Activated B cell treated with CpG ODN at 0.5 μM for 24 hours (primary cell): ENCODE measurements at regions not wholly inside any gene's neighbourhood (a gene's known extent, or its start where the extent isn't known, plus 50 kb on each side); places are given as distances from the start of the nearest gene placed in this dataset.

Source experiments
- ATAC-seq: fragments of 200-7000 bp; cut with Tn5 transposase; one replicate; pipeline ENCODE4 v1.10.0; 2021; ENCODE audit warnings: low read depth, mild to moderate bottlenecking, moderate library complexity
- CTCF ChIA-PET: fragments of 350-600 bp; sonication (Branson Sonifier 250); formaldehyde crosslinking; loops from one replicate; lab custom pipeline; 2021; ENCODE audit warnings: antibody characterized with exemption; lab: Charles Lee
- POLR2A ChIA-PET: fragments of 350-600 bp; sonication (Branson Sonifier 250); formaldehyde crosslinking; loops from one replicate; lab custom pipeline; 2021; ENCODE audit warnings: antibody characterized with exemption; lab: Charles Lee
- DNase-seq: peaks from one replicate; pipeline ENCODE4 v3.0.0; 2022
- H3K27ac Mint-ChIP-seq: one replicate; pipeline ENCODE4 v1.8.0; 2020; ENCODE audit warnings: mixed read lengths
- H3K27me3 Mint-ChIP-seq: one replicate; pipeline ENCODE4 v1.8.0; 2021; ENCODE audit warnings: mixed read lengths
- H3K36me3 Mint-ChIP-seq: one replicate; pipeline ENCODE4 v1.8.0; 2021; ENCODE audit warnings: low read depth, mixed read lengths
- H3K4me1 Mint-ChIP-seq: one replicate; pipeline ENCODE4 v1.8.0; 2021; ENCODE audit warnings: mixed read lengths
- H3K4me3 Mint-ChIP-seq: one replicate; pipeline ENCODE4 v1.8.0; 2020; ENCODE audit warnings: mild to moderate bottlenecking, mixed read lengths
- H3K9me3 Mint-ChIP-seq: one replicate; pipeline ENCODE4 v1.8.0; 2020; ENCODE audit warnings: mixed read lengths
- intact Hi-C: fragments of 100-400 bp; cut with micrococcal nuclease; formaldehyde crosslinking; loops from one replicate; pipeline ENCODE4 v1.15.1; 2024
- TF ChIP-seq, protein P1 (sequence below): fragments of 200-600 bp; IDR thresholded peaks from one replicate; pipeline ENCODE4 v1.8.0; 2022; ENCODE audit warnings: antibody characterized with exemption, mild to moderate bottlenecking

DNA sequence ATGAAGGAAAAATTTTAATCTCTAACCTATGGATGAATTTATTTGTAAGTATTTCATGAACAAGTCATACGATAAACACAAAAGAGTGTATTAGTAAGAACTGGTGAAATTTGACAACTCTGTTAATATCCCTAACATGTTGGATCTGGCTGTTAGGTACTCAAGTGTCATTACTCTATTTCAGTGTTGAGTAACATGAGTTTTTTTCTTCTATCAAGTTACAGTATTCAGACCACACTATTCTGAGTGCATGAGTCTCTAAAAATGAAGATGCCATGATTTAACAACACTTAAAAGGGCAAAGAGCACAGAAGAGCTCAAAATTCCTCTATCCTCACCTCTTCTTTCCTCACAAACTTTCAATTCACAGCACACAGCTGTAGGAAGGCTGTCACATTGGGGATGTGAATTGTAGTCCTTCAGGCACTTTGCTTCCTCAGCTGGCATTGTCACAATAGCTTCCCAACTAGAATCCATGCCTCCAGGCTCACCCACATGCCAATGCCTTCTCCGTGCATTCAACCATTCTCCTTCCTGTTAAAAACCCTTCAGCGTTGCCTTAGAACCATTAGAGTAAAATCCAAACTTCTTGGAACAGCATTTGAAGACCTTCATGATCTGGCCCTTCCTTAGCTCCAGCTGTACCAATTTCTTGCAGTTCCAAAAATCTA, 73.7 kb upstream of the DBX2 start:
- DNase-seq, result no peak
- ChIA-PET CTCF (no interaction called here), POLR2A (no interaction called here)
- Mint-ChIP-seq H3K27me3 (peaks cover 11% of the 10 kb centered on the region), H3K27ac (no peak overlapping the region), H3K4me3 (no peak overlapping the region), H3K4me1 (no peaks in the 10 kb centered on the region), H3K9me3 (no peaks in the 10 kb centered on the region), H3K36me3 (no peaks in the 10 kb centered on the region)
- intact Hi-C loops, result no loop called here
- TF ChIP-seq, protein P1, sequence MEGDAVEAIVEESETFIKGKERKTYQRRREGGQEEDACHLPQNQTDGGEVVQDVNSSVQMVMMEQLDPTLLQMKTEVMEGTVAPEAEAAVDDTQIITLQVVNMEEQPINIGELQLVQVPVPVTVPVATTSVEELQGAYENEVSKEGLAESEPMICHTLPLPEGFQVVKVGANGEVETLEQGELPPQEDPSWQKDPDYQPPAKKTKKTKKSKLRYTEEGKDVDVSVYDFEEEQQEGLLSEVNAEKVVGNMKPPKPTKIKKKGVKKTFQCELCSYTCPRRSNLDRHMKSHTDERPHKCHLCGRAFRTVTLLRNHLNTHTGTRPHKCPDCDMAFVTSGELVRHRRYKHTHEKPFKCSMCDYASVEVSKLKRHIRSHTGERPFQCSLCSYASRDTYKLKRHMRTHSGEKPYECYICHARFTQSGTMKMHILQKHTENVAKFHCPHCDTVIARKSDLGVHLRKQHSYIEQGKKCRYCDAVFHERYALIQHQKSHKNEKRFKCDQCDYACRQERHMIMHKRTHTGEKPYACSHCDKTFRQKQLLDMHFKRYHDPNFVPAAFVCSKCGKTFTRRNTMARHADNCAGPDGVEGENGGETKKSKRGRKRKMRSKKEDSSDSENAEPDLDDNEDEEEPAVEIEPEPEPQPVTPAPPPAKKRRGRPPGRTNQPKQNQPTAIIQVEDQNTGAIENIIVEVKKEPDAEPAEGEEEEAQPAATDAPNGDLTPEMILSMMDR, result no peak
- no peak for ATAC-seq

DNA sequence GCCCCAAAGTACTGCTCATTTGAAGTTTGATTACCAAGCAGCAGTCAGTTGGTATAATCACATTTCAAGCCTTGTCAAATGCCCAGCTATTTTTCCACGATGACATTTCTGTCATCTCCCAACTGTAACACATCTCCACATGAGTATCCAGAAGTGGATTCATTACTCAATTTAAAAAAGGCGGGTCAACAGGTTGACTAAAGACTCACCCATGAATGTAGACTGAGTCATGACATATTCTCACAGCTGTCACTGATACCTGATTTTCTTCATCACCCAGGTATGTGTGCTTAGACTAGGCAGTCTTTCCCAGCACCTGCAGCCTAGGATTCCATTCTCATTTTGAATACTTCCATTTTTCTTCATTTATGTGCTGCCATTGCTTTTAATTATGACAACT, 75.1 kb upstream of the DBX2 start:
- ATAC-seq, result no peak
- Mint-ChIP-seq H3K4me3 (no peak overlapping the region), H3K4me1 (no peaks in the 10 kb centered on the region), H3K27ac (no peak overlapping the region), H3K27me3 (peaks cover 11% of the 10 kb centered on the region), H3K36me3 (no peaks in the 10 kb centered on the region), H3K9me3 (no peaks in the 10 kb centered on the region)
- CTCF ChIA-PET, result no interaction called here
- TF ChIP-seq, protein P1, result no peak
- no peak for DNase-seq
- POLR2A ChIA-PET, result no interaction called here
- intact Hi-C loops, result no loop called here

DNA sequence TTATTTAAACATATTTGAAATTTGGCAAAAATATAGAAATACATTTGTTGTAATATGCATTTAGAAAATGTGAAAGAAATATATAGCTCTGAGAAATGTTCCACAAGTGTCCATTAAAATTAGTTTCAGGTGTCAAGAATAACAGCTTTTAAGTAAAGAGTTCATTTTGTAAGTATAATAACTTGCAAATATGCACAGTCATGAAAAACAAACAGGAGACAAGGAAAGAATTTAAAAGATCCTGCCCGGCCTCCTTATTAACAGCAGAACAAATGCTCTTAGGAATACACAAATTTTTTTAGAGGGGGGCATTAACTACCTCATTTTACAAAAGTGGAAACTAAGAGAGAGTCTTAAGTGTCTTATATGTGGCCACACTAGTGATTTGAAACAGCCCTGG, 77.7 kb upstream of the DBX2 start:
- Mint-ChIP-seq H3K9me3 (no peaks in the 10 kb centered on the region), H3K27me3 (peaks cover 20% of the 10 kb centered on the region), H3K4me1 (no peaks in the 10 kb centered on the region), H3K36me3 (no peaks in the 10 kb centered on the region), H3K27ac (no peak overlapping the region), H3K4me3 (no peak overlapping the region)
- ATAC-seq (no peak), DNase-seq (no peak)
- intact Hi-C loops, result no loop called here
- TF ChIP-seq, protein P1, result no peak
- ChIA-PET POLR2A (no interaction called here), CTCF (no interaction called here)

DNA sequence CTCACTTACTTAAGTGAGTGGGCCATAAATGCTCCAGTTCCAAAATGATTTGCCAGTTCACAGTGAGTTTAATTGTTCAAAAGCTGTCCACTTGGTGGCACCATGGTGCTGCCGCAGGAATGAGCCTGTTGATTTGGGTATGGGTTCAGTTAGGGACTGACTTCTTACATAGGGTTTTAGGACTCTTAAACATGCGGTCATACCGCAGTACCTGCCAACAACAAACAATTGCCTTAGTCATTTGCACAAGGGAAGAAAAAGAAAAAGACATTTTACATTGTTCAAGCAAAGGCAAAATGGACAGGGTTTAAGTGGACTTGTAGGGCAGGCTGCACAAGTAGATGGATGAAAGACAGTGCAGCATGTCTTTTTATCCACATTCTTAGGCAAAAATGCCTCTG, 80.0 kb upstream of the DBX2 start:
- ChIA-PET CTCF (no interaction called here), POLR2A (no interaction called here)
- intact Hi-C loops, result no loop called here
- no peak for DNase-seq
- H3K36me3 Mint-ChIP-seq, result no peaks in the 10 kb centered on the region
- ATAC-seq, result no peak
- no peak overlapping the region for H3K4me3 Mint-ChIP-seq
- H3K4me1 Mint-ChIP-seq, result no peaks in the 10 kb centered on the region
- no peak overlapping the region for H3K27ac Mint-ChIP-seq
- no peaks in the 10 kb centered on the region for H3K9me3 Mint-ChIP-seq
- TF ChIP-seq, protein P1, result no peak
- peaks cover 21% of the 10 kb centered on the region for H3K27me3 Mint-ChIP-seq

DNA sequence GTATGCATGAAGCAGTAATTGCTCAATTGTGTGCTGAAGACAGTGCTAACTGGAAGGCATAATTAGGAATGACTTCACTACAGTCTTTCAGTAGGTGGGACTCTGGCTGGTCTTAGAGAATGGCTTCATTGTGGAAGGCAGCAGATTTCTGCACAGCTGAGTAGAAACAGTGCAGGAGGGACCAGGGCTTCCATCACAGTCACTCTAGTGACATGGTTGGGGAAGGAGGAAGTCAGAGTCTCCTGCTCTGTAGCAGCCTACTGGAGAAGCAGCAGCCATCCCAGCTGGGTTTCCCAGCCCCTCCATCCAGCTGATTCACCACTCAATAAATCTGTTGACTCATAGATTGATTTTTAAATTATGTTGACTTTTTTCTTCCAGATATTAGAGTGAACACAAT, 80.6 kb upstream of the DBX2 start:
- ChIA-PET POLR2A (no interaction called here), CTCF (no interaction called here)
- H3K27me3 Mint-ChIP-seq, result peaks cover 21% of the 10 kb centered on the region
- H3K4me1 Mint-ChIP-seq, result no peaks in the 10 kb centered on the region
- ATAC-seq (no peak), DNase-seq (no peak)
- no peak overlapping the region for H3K4me3 Mint-ChIP-seq
- H3K27ac Mint-ChIP-seq, result no peak overlapping the region
- intact Hi-C loops, result no loop called here
- no peaks in the 10 kb centered on the region for H3K9me3 Mint-ChIP-seq
- no peaks in the 10 kb centered on the region for H3K36me3 Mint-ChIP-seq
- TF ChIP-seq, protein P1, result no peak
